Right ventricle myocardium inferior (tissue), 1 donor: ENCODE measurements at regions not wholly inside any gene's neighbourhood (a gene's known extent, or its start where the extent isn't known, plus 50 kb on each side); places are given as distances from the start of the nearest gene placed in this dataset.

Experiments
- ATAC-seq: fragments of 200-7000 bp; cut with Tn5 transposase; one replicate; pipeline ENCODE4 v1.9.1; 2020; ENCODE audit warnings: mild to moderate bottlenecking, moderate library complexity
- DNase-seq: peaks from one replicate; pipeline ENCODE4 v3.0.0; 2021; ENCODE audit errors: missing footprints
- intact Hi-C: fragments of 100-400 bp; cut with DNase I; formaldehyde crosslinking; loops from one replicate; pipeline ENCODE4 v1.11.0; 2022
- donor health status: DM: no; HTN: yes; CAD: no; lungs with severe emphysema.

DNA sequence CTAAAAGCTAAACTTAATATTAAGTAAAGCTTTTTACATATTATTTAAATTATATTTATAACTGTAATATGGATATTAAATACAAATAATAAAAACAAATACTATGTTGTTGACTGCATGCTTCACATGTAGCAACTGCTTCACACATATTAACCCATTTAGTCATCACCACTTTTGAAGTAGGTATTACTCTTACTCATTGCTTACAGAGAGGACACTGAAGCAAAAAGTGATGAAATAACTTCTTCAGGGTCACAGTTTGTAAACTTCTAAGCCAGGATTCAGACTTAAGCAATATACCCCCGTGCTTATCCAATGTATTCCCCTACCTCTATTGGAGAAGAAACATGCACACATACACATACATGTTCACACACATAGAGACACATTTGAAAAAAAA, 166.6 kb downstream of the DKK2 start:
- intact Hi-C loops: no loop called here
- no peak for ATAC-seq

DNA sequence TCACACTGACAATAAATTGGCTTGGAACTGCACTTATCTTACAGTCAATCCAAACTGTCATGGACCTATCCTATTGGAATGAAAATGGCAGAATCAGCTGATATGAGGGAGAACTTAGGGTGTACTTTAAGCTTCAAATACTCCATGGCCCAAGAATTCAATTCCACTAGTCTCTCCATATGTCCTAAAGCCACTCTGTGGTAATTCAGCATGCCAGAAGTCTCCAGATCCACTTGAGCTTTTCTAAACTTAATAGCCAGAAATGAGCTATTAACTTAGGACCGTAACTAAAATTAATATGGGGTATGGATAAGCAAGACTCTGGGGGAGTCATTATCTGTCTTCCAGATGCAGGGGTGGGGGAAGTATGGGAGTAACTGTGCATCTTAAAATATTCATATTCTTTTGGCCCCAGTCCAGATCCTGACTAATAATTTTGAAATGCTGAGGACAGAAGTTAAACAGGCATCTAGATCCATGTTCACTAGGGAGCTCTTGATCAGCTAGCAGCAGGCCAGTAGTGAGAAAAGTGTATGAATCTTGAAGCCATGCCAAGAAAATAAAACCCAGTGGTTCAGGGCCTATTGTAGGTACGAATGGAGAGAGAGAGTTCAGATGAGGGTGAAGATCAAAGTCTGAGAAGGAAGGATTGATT, 167.6 kb downstream of the DKK2 start:
- intact Hi-C loops: no loop called here
- ATAC-seq: no peak
- no peak for DNase-seq

More for the DNA sequence above, 166.6 kb downstream of the DKK2 start:
- DNase-seq: no peak

DNA sequence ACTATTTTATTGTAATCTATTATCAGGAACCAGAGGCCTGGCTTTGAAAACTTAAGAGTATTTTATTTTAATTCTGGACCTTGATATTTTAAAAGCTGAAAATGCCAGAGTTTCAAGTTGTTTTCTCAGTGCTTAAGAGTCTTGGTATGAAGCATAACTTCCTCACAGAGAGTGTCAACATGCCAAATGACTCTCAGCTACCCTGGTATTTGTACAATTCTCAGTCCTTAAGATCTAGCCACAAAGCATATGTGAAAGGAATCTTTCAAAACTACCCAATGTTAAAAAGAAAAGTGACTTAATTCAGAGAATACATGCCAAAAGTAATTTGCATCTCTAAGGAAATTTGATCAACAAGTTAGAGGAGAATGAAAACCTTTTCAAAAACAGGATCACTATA, 171.9 kb downstream of the DKK2 start:
- no peak for DNase-seq
- intact Hi-C loops: no loop called here
- ATAC-seq: no peak

DNA sequence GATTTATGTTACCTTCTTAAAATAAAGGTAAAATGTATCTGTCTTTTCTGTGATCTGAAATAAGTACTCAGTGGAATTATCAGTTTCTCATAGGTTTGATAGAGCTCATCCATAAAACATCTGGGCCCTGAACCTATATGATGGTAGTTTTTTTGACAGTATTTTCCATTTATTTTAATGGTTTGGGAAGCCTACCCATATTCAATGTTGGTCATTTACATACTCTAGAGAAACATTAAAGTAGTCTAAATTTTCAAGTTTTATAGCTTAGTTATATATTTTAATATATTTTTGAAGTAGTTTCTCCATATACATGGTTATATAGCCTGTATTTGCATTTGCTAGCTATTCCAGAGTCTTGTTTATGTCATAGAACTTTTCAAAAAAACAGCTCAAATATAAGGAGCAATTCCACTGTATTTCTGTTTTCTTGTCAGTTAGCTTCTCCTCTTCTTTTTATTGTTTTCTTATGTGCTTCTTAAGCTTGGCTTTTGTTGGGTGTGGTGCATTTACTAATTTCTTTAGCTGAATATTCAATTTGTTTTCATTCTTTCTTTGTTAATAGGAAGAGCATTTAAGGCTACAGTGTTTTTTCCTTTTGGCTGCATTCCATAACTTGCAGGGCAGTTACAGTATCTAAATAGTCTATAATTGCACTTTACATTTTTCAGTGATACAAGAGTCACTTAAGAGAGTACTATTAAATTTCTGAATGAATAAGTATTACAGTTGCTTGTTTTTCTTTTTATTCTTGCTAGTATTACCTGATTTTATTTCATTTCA, 181.4 kb downstream of the DKK2 start:
- no peak for ATAC-seq
- intact Hi-C loops: no loop called here
- DNase-seq: no peak

DNA sequence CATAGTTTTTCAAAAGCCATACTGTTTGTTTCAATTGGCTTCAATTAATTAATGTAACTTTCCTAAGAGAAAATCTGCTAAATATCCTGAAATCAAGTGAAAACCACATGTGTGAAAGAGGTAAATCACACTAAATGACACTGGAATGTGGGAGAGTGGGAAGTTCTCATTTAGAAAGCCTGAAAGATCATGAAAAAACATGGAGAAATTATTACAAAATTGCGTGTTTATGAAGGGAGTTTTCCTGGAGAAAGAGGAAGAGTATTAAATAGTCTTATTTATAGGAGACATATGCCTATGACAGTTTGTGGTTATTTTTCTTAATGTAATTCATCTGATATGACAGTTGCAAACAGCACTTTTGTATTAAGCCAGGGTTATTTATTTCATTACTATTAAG, 183.7 kb downstream of the DKK2 start:
- no peak for DNase-seq
- intact Hi-C loops: no loop called here
- ATAC-seq: no peak

DNA sequence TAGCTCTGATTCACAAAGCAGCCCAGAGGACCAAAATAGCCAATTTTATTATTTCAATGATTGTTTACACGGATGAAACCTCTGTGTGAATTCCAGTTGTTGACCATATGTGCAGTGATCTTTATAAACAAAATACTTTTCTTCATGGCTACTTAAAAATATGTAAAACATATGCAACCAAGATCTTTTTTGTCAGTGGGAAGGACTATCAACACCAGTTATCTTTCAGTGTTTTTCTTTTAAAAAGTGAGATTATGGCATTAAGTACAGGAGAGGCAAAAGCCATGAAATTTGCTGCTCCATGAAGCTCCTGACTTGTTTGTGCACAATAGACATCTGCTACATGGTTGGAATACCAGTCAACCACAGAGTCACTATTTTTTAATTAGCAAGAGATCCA, 184.4 kb downstream of the DKK2 start:
- ATAC-seq: no peak
- DNase-seq: no peak
- intact Hi-C loops: no loop called here

DNA sequence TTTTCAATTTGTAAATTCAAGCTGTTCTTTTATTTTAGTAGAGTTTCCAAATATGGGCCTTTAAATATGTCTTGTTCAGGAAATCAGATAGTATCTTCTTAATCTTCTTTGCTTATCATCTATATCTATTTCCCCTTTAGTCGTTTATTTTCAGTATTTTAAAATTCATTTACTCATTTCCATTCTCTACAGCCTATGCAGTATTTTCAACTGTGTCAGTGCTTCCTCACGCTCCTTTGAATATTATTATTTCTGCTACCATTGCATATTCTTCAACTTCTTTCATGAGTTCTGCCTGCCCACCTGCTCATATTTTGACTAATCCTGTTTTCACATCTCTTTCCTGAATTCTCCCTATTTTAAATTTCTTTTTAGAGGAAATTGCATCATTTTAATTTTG, 185.4 kb downstream of the DKK2 start:
- ATAC-seq (no peak), DNase-seq (no peak)
- intact Hi-C loops: no loop called here

DNA sequence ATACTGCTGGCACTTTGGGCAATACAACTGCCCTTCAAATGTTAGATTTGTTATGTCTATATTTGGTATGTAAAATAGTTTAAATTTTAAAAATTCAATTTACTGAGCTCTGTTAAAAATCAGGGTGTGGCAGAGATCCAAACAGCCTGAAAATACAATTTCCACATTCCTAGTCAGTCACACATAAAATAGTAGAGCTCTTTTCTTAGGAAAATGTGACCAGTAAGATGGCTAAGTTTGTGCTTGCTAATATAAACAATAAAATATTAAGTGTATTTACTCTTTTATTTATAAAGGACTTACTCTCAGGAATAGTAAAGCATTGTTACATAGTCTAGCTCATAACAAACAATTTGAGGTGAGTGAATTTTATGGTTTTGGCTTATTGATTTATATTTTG, 200.2 kb downstream of the DKK2 start:
- ATAC-seq: no peak
- intact Hi-C loops: no loop called here
- no peak for DNase-seq

DNA sequence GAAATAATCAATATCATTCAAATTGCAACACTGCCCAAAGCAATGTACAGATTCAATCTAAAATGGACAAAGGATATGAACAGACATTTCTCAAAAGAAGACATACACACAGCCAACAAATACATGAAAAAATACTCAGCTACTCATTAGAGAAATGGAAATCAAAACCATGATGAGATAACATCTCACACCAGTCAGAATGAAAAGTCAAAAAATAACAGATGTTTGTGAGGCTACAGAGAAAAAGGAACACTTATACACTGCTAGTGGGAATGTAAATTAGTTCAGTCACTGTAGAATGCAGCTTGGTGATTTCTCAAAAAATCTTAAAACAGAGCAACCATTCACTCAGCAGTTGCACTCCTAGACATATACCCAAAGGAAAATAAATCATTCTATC, 205.2 kb downstream of the DKK2 start:
- no peak for DNase-seq
- no peak for ATAC-seq
- intact Hi-C loops: no loop called here

DNA sequence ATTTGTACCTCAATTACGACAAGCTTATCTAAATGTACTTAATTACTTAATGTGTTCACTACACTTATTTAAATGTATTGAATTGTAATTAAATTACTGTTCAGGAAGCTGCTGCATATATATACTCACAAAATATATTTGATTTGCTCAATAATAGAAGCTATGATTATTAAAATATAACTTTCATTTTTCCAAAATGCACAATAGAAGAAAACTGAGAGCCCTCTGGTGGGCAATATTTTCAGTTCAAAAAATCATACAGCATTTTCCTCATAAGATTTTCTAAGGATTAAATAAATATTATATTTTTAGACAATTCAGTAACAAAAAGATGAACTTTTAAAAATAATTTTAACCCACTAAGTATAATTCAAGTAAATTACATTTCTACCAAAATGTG, 217.3 kb downstream of the DKK2 start:
- no peak for DNase-seq
- intact Hi-C loops: no loop called here
- no peak for ATAC-seq

DNA sequence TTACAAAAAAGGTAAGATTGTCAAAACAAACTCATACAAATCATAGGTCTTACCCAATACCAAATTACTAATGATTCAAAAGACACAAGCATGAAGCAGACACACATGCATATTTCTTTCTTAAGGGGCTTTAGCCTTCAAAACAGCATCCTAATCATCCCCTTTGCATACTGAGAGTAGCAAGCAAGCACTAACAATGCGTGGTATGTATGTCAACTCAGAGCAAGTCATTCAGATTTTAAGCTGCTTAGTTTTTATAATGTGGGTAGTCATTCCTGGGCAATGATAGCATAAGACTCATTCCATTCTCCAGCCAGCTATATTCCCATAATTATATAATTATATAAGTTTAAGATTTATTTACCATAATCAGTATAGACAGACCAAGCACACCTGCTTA, 219.6 kb downstream of the DKK2 start:
- no peak for DNase-seq
- intact Hi-C loops: no loop called here
- no peak for ATAC-seq

DNA sequence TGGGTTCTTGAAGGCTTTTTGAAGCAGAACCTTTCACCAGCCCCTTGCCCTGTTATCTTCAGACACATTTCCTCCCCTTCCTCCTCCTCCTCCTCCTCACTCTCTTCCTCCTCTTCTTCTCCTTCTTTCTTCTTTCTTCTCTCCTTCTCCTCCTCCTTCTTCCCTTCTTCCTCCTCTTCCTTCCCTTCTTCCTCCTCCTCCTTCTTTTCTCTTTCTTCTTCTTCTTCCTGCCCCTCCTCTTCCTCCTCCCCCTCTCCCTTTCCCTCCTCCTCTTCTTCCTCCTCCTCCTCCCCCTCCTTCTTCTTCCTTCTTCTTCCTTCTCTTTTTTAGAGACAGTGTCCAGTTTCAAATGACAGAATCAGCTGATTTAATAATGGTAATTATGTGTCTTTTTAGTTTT, 226.0 kb downstream of the DKK2 start:
- intact Hi-C loops: no loop called here
- DNase-seq (no peak), ATAC-seq (no peak)

DNA sequence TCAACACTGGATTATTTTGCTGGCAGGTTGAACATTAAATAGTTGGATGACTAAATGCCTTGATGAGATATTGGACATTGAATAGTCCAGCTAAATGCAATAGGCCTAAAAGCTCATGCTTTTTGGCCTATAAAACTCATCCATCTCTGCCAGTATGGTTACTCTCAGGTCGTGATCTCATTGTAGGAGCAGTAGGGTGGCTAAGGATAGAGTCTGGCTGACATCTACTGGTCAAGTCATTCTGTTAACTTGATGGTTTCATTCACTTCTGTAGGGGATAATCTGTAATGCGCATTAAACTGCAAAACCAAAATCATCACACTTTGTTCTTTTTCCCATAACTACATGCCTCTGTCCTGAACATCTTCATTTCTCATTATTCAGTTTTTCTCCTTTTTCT, 227.0 kb downstream of the DKK2 start:
- intact Hi-C loops: no loop called here
- ATAC-seq: no peak
- no peak for DNase-seq

DNA sequence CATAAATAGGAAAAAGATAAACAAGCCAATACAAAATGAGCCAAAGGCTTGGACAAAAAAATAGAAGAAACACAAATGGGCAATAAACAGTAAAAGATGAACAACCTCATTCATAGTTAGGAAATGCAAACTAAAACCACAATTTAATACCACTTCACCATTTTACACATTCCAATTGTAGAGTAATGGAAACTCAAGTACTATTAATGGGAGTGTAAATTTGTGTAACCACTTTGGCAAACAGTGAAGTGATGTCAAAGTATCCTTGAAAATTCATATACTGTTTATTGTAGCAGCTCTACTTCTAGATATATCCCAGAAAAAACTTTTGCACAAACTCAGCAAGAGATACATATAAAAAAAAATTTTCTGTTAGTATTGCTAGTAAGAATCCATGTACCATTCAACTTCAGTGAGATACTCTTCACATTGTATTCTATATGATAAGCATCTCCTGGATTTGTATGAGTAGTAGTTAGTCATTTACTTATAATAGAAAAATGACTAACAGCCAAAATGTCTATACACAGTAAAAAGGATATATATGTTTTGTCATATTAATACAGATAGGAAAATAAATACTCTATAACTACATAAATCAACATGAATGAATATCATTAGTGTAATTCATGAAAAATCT, 229.8 kb downstream of the DKK2 start:
- intact Hi-C loops: no loop called here
- DNase-seq (no peak), ATAC-seq (no peak)

DNA sequence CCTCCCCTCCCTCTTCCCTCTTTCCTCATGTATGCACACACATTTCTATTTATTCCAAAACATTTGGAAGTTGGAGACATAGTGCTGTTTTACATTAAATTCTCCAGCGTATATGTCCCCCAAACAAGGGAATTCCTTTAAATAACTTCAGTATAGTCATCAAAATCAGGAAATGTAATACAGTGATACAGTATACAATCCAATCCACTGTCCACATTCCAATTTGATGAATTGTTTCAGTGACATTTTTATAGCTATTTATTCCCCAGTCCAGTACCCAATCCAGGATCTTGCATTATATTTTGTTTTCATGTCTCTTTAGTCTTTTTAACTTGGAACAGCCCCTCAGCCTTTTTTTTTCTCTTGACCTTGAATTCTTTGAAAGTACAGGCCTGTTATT, 233.0 kb downstream of the DKK2 start:
- intact Hi-C loops: no loop called here
- DNase-seq (no peak), ATAC-seq (no peak)

DNA sequence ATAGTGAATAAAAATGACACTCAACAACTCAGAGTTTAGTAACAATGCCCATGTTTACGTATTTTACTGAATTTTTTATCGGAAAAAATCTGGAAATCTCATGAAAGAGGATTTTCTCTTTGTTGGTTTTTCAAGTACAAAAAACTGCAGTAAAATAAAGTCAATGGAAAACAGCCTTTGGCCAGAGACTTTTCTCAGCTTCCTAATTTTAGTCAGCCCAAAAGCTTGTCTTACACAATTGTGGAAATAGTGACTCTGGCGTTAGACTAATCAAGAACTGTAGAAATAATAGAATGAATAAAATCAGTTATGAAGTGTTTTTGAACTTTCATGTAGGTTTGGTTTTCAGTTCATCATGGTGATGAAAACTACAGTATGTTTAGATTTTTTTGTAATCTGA, 234.7 kb downstream of the DKK2 start:
- DNase-seq: no peak

DNA sequence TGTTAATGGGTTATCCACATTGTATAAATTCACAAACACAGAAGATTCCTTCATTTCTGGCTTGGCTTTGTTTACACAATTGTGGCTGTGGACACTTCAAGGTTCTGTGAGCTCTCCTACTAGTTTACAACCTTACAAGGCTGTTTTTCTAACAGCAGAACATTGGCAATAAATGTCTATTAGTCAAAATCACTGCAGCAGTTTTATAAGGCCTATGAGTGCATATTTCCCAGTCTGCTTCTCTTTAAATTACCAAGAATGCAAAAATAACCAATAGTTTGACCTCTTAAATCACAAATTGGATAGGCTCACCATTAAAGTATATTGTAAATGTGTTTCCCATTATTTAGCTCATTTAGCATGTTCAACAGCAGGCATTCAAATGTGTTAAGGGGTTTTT, 239.2 kb downstream of the DKK2 start:
- intact Hi-C loops: no loop called here
- no peak for DNase-seq
- ATAC-seq: no peak

More for the DNA sequence above, 234.7 kb downstream of the DKK2 start:
- ATAC-seq: no peak
- intact Hi-C loops: no loop called here

DNA sequence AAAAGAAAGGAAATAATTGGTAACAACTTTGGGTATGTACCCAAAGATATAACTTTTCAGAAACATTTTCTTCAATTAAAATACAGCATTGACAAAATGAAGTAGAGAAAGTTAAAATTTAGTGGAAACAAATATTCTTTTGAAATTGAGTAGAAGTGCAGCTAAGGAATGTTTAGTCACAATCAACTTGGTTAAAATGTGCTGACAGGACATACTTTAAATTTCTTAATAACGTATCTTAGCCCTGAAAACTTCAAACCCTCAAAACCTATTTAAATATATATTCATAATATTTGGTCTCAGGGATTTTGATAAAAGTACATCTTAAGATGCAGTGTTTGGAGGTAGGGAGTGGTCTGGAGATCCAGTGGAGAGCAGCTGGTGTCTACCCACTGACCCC, 240.8 kb downstream of the DKK2 start:
- intact Hi-C loops: no loop called here
- DNase-seq (no peak), ATAC-seq (no peak)

DNA sequence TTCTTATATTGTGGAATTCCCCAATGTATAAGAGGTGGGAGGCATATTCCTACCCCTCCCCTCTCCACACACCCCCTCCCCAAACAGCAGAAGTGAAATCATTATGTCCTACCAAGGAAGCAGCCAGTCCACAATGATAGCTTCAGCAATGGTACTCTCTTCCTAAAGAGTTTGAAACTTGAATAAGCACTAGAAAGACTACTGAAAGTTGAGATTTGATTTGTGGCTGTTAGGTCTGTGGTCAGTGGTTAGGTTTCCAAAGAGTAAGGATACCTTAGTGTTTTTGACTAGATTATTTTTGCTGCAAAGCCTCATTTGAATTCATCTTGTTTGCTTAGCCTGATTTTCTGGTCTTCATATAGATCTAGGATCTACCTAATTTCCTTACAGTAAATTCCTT, 242.2 kb downstream of the DKK2 start:
- no peak for ATAC-seq

DNA sequence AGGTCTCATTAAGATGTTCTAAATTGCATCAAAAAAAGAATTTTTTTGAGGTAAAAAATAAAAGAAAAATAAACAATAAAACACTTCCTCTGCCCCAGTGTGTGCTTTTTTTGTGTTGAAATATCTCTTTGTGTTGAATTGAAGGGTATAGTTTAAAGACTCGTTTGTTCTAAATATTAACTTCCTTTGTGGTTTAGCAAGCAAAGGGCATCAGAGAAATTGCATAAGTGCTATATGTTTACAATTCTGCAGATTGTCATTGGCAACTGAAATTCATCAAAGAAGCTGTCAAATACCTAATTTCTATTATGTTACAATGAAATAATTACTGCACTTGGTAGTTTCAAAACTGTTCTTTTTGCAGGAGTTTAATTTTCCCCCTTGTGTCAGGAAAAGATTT, 260.5 kb downstream of the DKK2 start:
- intact Hi-C loops: no loop called here
- ATAC-seq (no peak), DNase-seq (no peak)

More for the DNA sequence above, 242.2 kb downstream of the DKK2 start:
- no peak for DNase-seq
- intact Hi-C loops: no loop called here
